OCI-LY7 (cell line): ENCODE measurements at regions not wholly inside any gene's neighbourhood (a gene's known extent, or its start where the extent isn't known, plus 50 kb on each side); places are given as distances from the start of the nearest gene placed in this dataset.

Experiments
- BruUV-seq: library from RNA; stranded (reverse); fragments of 400-500 nt; replicated peaks from 2 replicates; lab custom pipeline; 2021; lab: Mats Ljungman, UMichigan
- CTCF ChIA-PET: fragments of 300-600 bp; sonication (Branson Sonifier 250); formaldehyde crosslinking; loops from one replicate; lab custom pipeline; 2022; ENCODE audit warnings: antibody characterized with exemption; ENCODE audit not compliant: unreplicated experiment; lab: Charles Lee
- POLR2A ChIA-PET: fragments of 300-600 bp; sonication (Branson Sonifier 250); formaldehyde crosslinking; loops from one replicate; lab custom pipeline; 2022; ENCODE audit warnings: antibody characterized with exemption; lab: Charles Lee
- DNase-seq: peaks from one replicate; pipeline ENCODE4 v3.0.0-alpha.2; 2015; ENCODE audit warnings: low spot score
- H2AFZ ChIP-seq: fragments of 200-600 bp; sonication (generic), shearing (Covaris generic); 2 replicates; pipeline ENCODE4 v1.6.1; 2014; ENCODE audit warnings: mild to moderate bottlenecking, antibody characterized with exemption, low read length, moderate library complexity
- H3K27ac ChIP-seq: fragments of 200-600 bp; sonication (generic); 2 replicates; pipeline ENCODE4 v1.5.1; 2014; ENCODE audit warnings: mixed run types, low read depth, mild to moderate bottlenecking, moderate library complexity, low read length, inconsistent platforms; ENCODE audit not compliant: poor library complexity, severe bottlenecking
- H3K36me3 ChIP-seq: fragments of 200-600 bp; sonication (generic); 2 replicates; pipeline ENCODE4 v1.6.1; 2014; ENCODE audit warnings: mild to moderate bottlenecking, antibody characterized with exemption, low read length, moderate library complexity, mixed read lengths; ENCODE audit not compliant: insufficient read depth
- H3K4me1 ChIP-seq: fragments of 200-600 bp; sonication (generic); 2 replicates; pipeline ENCODE4 v1.5.1; 2014; ENCODE audit warnings: mild to moderate bottlenecking, low read length; ENCODE audit not compliant: insufficient read depth, poor library complexity, severe bottlenecking
- H3K4me2 ChIP-seq: fragments of 200-600 bp; sonication (generic); 2 replicates; pipeline ENCODE4 v1.6.1; 2014; ENCODE audit warnings: mild to moderate bottlenecking, low read length
- H3K4me3 ChIP-seq: fragments of 200-600 bp; sonication (generic); 2 replicates; pipeline ENCODE4 v1.5.1; 2014; ENCODE audit warnings: mild to moderate bottlenecking, low read depth, low read length; ENCODE audit not compliant: poor library complexity, severe bottlenecking
- H3K79me2 ChIP-seq: fragments of 200-600 bp; sonication (generic); 2 replicates; pipeline ENCODE4 v1.6.1; 2016; ENCODE audit warnings: low read depth, mild to moderate bottlenecking, low read length, moderate library complexity, mixed read lengths; ENCODE audit not compliant: insufficient read depth
- H3K9me2 ChIP-seq: fragments of 200-600 bp; sonication (generic); 2 replicates; pipeline ENCODE4 v1.6.1; 2016; ENCODE audit warnings: mild to moderate bottlenecking, low read length, mixed read lengths; ENCODE audit not compliant: insufficient read depth
- H3K9me3 ChIP-seq: fragments of 200-600 bp; sonication (generic); 2 replicates; pipeline ENCODE4 v1.6.1; 2014; ENCODE audit warnings: mild to moderate bottlenecking, mixed run types, low read length, mixed read lengths
- H4K20me1 ChIP-seq: fragments of 200-600 bp; sonication (generic); 2 replicates; pipeline ENCODE4 v1.6.1; 2014; ENCODE audit warnings: mild to moderate bottlenecking, antibody characterized with exemption, low read length, moderate library complexity, mixed read lengths; ENCODE audit not compliant: insufficient read depth
- CTCF ChIP-seq: fragments of 200-600 bp; sonication (generic); conservative IDR thresholded peaks from 2 replicates; pipeline ENCODE4 v1.5.1; 2014; ENCODE audit warnings: mild to moderate bottlenecking, antibody characterized with exemption, low read length, moderate library complexity, mixed read lengths
- EZH2phosphoT487 ChIP-seq: fragments of 200-600 bp; sonication (generic); IDR thresholded peaks from 2 replicates; pipeline ENCODE4 v1.6.1; 2018; ENCODE audit warnings: low read depth, borderline replicate concordance, mild to moderate bottlenecking, mixed run types, antibody characterized with exemption, low read length, moderate library complexity, mixed read lengths
- intact Hi-C: fragments of 100-400 bp; cut with micrococcal nuclease; formaldehyde crosslinking; loops from one replicate; pipeline ENCODE4 v1.10.0; 2022; ENCODE audit not compliant: unreplicated experiment
- microRNA-seq: library from miRNA; unstranded; fragments of <30 nt; microRNA quantifications from one replicate; pipeline ENCODE4 v1.2.0, GENCODE V29; 2022; ENCODE audit warnings: borderline replicate concordance
- small RNA-seq: library from RNA; depleted of rRNA; stranded (forward); fragments of <200 nt; gene quantifications from one replicate; pipeline ENCODE3, GENCODE V24; 2014

DNA sequence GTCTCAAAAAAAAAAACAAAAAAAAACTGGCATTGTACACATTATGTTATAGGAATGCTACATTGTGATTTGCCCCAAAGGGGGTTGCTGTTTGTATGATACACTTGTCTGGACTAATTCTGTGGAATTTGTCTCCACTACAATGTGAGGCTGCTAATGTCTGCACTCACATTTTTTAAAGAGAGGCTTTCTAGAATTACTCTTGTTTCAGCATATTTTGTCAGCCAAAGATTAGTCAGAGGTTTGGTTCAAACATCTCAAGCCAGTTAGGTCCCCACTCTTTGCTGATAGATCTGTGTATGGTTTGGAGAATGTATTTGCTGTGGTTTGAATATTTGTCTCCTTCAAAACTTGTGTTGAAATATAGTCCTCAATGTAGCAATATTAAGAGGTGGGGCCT lies 59.3 kb upstream of the ZNF169 start:
- Histone ChIP-seq H3K4me1 (peaks cover 8% of the 10 kb centered on the region), H3K79me2 (no peaks in the 10 kb centered on the region), H4K20me1 (no peaks in the 10 kb centered on the region), H3K36me3 (no peaks in the 10 kb centered on the region), H3K9me3 (peaks cover 8% of the 10 kb centered on the region; the same call in 1 of the 2 replicates), H3K4me3 (no peak overlapping the region), H3K9me2 (no peaks in the 10 kb centered on the region), H2AFZ (no peak overlapping the region), H3K27ac (no peak overlapping the region), H3K4me2 (no peak overlapping the region)
- POLR2A ChIA-PET: no interaction called here
- DNase-seq: no peak
- CTCF ChIA-PET: no interaction called here
- BruUV-seq: no TSS peak
- intact Hi-C loops: no loop called here
- no peak for TF ChIP-seq EZH2phosphoT487
- TF ChIP-seq CTCF: no peak

GRCh38 chr9:94204174-94204573 lies 54.9 kb upstream of the ZNF169 start:
- ChIA-PET POLR2A (no interaction called here), CTCF (no interaction called here)
- BruUV-seq: no TSS peak
- intact Hi-C loops: no loop called here
- Histone ChIP-seq H3K4me2 (no peak overlapping the region), H3K9me3 (no peaks in the 10 kb centered on the region), H3K4me3 (no peak overlapping the region), H3K36me3 (no peaks in the 10 kb centered on the region), H3K79me2 (no peaks in the 10 kb centered on the region), H4K20me1 (no peaks in the 10 kb centered on the region), H2AFZ (no peak overlapping the region), H3K9me2 (no peaks in the 10 kb centered on the region), H3K27ac (no peak overlapping the region), H3K4me1 (peaks cover 8% of the 10 kb centered on the region)
- no peak for TF ChIP-seq CTCF
- no peak for TF ChIP-seq EZH2phosphoT487
- DNase-seq: no peak

- Histone ChIP-seq H3K36me3 (no peaks in the 10 kb centered on the region), H2AFZ (no peak overlapping the region), H3K79me2 (no peaks in the 10 kb centered on the region), H4K20me1 (no peaks in the 10 kb centered on the region), H3K27ac (no peak overlapping the region), H3K4me3 (no peak overlapping the region), H3K9me2 (no peaks in the 10 kb centered on the region), H3K4me2 (no peak overlapping the region), H3K9me3 (no peaks in the 10 kb centered on the region), H3K4me1 (peaks cover 8% of the 10 kb centered on the region)
- DNase-seq: no peak
- ChIA-PET POLR2A (no interaction called here), CTCF (no interaction called here)
- intact Hi-C loops: no loop called here
- BruUV-seq: no TSS peak
- TF ChIP-seq CTCF: no peak
- no peak for TF ChIP-seq EZH2phosphoT487
Measured at GRCh38 chr9:94207781-94208180, 51.3 kb upstream of the ZNF169 start.

Small RNA genes lying in the stretch of these regions (microRNA-seq; reads per million reads assigned to microRNA genes)
- 213 reads per million, percentile 68 among the genes with 10 or more reads in this experiment for gene MIRLET7A1
- 11,125 reads per million, percentile 94 among the genes with 10 or more reads in this experiment for gene MIRLET7D
- gene MIRLET7F1: 272 reads per million, percentile 71 among the genes with 10 or more reads in this experiment

Small RNA genes lying in the stretch of these regions (small RNA-seq; reads per million reads assigned to genes)
- 0.68 reads per million, percentile 25 among the genes with 10 or more reads in this experiment for gene MIRLET7A1
- gene MIRLET7D: 12.7 reads per million, percentile 96 among the genes with 10 or more reads in this experiment
- 0.89 reads per million, percentile 41 among the genes with 10 or more reads in this experiment for gene MIRLET7F1
